GM19023 (cell line): ENCODE measurements at regions not wholly inside any gene's neighbourhood (a gene's known extent, or its start where the extent isn't known, plus 50 kb on each side); places are given as distances from the start of the nearest gene placed in this dataset.

Experiments used
- ATAC-seq: cut with Tn5 transposase; IDR thresholded peaks from one replicate; pipeline ENCODE4 v1.9.1; 2021; ENCODE audit warnings: mild to moderate bottlenecking, moderate library complexity; ENCODE audit not compliant: unreplicated experiment

DNA sequence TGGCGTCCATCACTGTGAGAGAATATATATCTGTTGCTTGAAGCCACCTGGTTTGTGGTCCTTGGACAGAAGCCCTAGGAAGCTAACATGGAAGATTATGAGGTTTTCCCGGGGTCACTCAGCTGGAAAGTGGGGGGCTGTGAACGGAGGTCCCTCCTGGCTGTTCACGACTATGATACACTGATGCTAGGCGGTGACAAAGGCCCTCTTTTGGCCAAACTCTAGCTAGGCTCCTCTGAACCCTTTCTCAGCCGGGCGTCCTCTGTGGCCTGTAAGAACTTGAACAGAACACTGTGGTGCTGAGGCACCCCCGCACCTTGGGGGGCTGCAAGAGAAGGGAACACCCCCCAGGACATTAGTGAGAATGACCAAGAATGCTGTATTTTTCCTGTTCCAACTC is 164.6 kb downstream of the TFCP2L1 start:
- ATAC-seq: no peak

- no peak for ATAC-seq
Observed at GRCh38 chr2:121120991-121121390, 164.0 kb downstream of the TFCP2L1 start.

DNA sequence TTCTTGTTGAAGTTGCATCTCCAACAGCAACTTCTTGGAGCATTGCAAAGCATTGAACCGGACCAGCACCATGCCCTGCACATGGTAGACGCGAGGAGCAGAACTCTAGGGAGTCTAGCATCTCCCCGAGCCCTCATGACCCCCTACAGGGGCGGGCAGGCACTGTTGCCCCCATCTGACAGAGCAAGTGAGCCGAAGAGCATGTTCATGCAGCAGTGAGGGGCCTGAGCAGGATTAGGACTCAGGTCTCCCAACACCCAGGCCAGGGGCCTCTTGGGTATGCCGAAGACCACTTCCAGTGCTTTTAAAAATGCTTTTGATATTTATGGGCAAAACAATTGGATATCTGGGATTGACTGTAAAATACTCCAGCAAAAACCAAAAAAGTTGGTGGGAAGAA is 163.3 kb downstream of the TFCP2L1 start:
- no peak for ATAC-seq

DNA sequence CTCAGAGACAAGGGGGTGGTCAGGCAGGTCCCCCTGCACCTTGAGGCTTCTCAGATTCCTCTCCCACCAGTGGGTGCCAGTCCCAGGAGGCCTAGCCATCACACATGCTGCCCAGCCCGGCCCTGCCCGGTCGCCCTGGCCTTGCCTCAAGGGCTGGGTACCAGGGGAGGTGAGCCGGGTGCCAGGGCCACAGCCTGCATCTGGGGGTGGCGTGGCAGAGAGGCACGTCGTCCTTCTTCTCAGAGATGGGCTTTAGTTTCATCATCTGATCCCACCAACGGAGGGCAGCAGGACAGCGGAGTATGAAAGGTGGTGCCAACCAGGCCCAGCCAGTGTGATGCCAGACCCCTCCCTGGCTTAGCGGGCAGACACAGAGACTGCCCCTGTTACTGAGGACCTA is 161.7 kb downstream of the TFCP2L1 start:
- no peak for ATAC-seq

DNA sequence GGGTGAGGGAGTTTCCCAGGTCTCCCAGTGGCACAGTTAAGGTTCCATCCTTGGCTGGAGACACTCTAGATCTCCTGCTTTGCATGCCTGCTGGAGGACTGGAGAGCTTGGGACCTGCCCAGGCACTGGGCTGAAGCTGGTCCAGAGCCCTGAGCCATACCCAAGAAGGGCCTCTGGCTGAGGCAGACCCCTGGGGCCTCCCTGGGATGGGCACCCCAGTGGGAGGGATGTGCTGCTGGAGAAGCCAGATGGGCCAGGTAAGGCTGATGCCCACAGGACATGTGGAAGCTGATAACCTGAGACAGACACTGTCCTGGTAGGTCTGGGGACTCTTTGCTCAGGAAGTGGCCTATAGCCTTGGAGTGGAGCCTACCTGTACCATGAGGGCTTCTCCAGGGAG is 160.7 kb downstream of the TFCP2L1 start:
- no peak for ATAC-seq

- ATAC-seq: no peak
Observed at GRCh38 chr2:121125350-121125749, 159.7 kb downstream of the TFCP2L1 start.

DNA sequence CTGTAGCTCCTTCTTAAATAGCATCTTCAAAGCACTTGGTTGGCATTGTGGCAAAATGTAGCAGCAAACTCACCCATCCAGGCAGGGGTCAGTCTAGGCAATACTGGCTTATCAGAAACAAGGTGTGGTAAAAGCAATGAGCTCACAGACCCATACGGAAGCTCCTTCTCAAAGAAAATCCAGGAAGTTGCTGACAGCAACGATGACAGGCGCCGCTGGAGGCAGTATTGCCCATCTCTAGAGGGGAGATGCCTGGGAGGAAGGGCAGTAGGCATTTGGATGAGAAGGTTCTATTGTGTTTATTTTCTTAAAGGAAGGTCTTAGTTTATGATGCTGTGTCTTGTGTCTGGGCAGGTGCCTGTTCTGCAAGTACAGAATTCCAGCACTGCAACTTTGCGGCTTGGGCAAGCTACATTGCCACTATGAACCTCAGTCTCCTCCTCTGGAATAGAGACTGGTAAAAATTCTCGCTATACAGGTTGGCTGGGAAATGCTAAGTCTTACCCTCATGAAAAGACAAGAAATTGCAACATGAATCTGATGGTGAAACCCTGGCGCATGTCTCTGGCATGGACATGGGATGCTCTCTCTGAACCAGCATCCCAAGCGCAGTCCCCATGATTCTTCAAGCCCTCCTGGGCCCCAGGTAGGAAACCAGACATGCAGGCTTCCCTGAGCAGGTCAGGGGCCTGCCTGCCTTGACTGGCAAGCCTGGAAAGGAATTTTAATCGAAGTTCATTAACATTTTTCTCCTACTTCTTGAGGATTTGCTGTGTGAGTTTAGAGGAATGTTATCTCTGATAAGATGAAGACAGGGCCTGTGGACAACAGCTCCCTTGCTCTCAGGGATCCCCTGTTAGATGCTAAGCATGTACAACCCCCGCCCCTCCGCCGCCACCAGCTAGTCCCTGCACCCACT is 156.0 kb downstream of the TFCP2L1 start:
- peak; percentile 56 for ATAC-seq

DNA sequence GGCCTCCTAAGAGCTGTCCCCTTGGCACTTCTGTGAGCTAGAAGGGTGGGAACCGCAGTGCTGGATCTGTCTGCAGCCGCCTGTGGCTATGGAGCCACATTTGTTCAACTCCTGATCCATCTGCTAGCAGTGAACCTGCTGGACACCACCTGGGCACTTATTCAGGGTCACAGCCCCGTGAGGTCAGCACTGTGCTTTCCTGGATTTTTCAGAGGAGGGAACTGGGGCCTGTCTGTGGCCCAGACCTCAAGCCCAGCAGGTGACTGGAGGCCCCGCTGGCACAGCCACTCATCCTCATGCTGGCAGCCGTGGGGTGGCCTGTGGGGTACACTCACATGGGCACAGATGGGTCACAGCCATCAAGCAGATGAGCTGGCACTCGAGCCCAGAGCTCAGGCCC is 155.3 kb downstream of the TFCP2L1 start:
- ATAC-seq: no peak

DNA sequence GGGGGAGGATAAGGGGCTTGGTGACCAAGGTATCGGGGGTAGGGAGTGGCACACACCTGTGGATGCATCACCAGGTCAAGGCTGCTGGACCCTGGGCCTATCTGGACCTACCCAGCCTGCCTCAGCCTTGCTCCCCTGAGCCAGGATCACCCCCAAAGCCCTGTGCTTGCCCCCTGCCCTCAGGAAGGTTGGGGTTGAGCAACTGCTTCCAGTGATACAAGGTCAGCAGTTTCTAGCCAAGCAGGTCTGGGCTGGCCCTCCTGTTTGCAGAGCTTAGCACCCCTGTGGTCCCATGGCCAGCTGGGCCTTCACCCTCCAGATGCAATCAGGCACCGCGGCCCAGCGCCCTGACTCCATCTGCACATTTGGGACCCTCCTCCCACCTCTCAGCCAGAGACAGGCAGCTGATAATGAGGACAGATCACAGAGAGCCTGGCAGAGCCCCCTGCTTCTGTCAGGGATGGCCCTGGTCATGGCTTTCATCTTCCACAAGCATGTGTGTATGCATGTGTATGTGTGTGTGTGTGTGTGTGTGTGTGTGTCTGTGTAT is 154.6 kb downstream of the TFCP2L1 start:
- ATAC-seq: no peak

GRCh38 chr2:121131375-121131774 is 153.6 kb downstream of the TFCP2L1 start:
- no peak for ATAC-seq

GRCh38 chr2:121132054-121132761 is 152.8 kb downstream of the TFCP2L1 start:
- no peak for ATAC-seq

GRCh38 chr2:121132762-121133107 is 152.3 kb downstream of the TFCP2L1 start:
- no peak for ATAC-seq

DNA sequence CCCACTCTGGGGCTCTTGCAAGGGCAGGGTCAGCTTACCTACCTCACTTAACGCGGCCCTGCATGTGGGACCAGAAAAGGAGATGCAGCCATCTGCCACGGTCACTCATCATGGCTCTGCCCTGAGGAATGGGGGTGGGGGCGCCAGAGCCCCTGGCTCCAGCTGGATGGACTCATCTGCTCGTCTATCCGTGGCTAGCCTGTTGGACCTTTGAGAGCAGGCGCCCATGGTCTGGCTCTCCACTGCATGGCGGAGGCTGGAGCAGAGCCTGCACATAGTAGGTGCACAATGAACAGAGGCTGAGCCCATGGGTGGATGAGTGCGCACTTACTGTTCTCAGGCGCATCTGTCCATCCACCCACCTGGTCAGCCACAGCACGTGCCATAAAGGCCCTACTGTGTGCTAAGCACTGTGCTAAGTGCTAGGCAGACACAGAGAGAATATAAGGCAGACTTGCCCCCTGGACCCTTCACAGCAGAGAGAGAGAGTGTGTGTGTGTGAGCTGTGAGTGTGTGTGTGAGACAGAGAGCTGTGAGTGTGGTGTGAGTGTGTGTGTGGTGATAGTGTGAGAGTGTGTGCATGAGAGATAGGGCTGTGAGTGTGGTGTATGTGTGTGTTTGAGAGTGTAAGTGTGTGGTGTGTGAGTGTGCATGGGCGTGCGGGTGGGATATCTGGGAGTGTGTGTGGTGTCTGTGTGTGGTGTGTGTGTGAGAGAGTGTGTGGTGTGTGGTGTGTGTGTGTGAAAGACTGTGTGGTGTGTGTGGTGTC is 151.3 kb downstream of the TFCP2L1 start:
- ATAC-seq: no peak

- no peak for ATAC-seq
Observed at GRCh38 chr2:121134728-121135127, 150.3 kb downstream of the TFCP2L1 start.

DNA sequence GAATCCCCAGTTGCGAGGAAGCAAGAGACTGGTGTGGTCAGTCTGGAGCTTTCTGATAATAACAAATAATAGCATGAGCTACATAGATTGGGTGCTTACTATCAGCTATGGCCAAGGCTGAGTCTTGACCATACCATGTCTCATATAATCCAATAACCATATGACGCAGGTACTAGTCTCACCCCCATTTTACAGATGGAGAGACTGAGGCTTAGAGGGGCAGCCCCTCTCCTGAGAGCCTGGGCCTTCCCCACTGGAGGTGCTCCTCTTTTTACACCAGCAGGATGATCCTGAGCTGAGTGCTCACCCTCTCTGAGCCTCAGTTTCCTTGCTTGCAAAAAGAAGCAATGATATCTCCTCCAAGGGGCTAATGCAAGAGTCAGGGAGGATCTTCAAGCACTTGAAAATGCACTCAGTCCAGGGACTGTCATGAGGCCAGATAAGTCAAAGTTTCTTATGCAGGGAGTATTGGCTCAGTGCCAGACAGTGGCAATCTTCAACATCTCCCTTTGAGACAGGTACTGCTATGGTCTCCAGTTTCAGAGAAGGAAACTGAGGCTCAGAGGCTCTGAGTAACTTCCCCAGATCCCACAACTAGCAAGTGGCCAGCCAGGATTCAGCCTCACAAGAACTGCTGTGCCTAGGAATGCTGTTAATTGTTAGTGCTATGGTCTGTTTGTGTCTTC is 149.7 kb downstream of the TFCP2L1 start:
- ATAC-seq: no peak

- ATAC-seq: no peak
Observed at GRCh38 chr2:121136323-121136722, 148.7 kb downstream of the TFCP2L1 start.

GRCh38 chr2:121137571-121137970 is 147.4 kb downstream of the TFCP2L1 start:
- ATAC-seq: no peak

DNA sequence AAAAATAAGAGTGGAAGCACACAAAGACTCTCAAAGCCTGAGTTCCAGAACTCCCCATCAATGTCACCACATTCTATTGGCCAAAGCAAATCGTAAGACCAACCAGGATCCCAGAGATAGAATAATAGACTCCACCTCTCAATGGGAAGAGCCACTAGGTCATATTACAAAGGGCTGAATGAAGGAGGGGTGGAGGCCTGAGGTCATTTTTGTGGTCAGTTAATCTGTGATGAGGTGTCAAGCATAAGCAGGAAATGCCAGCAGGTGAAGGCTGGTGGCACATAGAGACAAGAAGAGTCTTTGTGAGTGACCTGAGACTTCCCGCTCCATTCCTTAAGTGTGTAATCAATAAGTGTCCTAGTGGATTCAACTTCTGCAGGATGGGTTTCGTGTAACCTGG is 144.3 kb downstream of the TFCP2L1 start:
- ATAC-seq: no peak

GRCh38 chr2:121142452-121142851 is 142.6 kb downstream of the TFCP2L1 start:
- ATAC-seq: no peak

DNA sequence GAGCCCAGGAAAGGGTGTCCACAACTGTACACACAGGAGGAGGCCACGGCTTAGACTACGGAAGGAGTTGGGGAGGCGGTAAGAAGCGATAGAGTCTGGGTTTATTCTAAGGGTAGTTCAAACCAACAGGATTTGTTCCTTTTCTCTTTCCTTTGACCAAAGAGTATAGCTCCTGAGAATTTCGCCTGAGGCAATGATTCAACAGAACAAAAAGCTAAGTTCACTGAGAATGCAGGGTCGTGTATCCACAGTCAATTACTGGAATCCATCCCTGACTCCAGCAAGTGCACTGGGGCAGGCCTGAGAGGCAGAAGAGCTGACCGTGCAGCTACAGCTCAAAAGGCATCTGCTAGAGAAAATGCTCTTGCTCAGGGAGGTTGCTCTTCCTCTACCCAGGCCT is 140.9 kb downstream of the TFCP2L1 start:
- no peak for ATAC-seq

- ATAC-seq: no peak
Observed at GRCh38 chr2:121146630-121147029, 138.4 kb downstream of the TFCP2L1 start.
